Activated T-helper 9 cell treated with anti-CD3 and anti-CD28 coated beads, Interleukin-2, amount 50 U/mL, for 16 hours (primary cell): ENCODE measurements at regions not wholly inside any gene's neighbourhood (a gene's known extent, or its start where the extent isn't known, plus 50 kb on each side); places are given as distances from the start of the nearest gene placed in this dataset.

ENCODE experiments used
- DNase-seq: peaks from one replicate; pipeline ENCODE4 v3.0.0-alpha.2; 2020; ENCODE audit warnings: low read depth

DNA sequence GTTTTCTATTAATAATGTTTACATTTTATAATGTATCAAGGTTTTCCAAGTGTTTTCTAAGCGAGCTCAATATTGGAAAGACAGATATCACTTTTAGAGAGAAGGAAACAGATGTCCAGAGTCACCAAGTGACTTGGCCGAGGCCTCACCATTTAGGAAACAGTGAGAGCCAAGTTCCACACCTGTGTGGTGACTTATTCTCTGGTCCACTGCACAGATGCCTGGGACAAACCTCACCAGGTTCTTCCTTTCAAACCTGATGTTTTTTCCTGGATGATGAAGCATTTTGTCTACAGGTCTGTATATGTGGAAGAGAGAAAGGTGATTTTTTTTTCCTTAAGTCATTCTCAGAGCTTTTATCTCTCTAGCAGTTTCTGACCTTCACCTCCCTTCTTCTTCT lies 280.7 kb downstream of the LPIN1 start:
- no peak for DNase-seq

DNA sequence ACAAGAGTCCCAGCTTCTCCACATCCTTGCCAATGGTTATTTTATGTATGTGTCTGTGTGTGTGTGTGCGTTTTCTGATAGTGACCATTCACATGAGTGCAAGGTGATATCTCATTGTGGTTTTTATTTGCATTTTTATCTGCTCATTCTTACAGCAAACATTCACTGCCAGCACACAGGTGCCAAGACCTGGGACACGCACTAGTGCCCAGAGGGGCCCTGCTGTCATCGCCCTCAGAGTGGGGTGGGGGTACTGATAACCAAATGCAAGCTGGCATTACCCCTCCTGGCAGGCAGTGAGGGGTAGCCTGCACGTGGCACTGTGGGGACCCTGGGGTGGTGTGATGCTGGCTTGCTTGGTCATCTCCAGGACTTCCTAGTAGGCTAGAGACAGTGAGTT lies 285.4 kb downstream of the LPIN1 start:
- no peak for DNase-seq

DNA sequence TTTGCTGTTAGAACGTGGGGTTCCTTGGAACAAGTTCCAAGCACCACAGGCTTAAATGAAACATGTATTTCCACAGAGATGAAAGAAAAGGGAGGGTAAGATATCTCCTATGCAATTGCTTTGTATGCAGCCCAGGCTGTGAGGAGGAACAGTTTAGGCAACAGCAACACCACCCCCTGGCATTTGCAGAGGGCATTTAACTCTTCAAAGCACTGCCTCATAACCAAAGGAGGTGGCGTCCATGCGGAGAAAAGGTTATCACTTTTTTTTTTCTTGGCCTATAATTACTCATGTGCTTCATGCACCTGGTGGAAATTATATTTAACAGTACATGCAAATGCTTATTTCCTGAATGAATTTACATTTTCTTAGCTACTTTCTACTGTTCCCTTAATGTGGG lies 286.0 kb downstream of the LPIN1 start:
- no peak for DNase-seq

DNA sequence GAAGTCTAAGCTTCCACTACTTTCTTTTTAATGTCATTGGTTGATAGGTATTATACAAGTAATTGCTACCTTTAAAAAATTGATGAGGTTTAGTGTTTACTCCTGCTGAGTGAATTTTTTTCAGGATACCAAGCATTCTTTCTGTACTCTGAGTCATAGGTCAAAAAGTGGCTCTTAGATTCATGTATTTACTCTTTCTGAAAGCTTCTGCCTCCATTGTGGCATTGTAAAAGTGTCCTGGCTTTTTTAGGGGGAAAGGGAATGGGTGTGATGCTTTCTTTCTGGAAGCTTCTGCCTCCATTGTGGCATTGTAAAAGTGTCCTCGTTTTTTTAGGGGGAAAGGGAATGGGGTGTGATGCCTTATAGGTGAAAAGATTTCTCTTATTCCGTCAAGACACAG lies 286.5 kb downstream of the LPIN1 start:
- DNase-seq = no peak

DNA sequence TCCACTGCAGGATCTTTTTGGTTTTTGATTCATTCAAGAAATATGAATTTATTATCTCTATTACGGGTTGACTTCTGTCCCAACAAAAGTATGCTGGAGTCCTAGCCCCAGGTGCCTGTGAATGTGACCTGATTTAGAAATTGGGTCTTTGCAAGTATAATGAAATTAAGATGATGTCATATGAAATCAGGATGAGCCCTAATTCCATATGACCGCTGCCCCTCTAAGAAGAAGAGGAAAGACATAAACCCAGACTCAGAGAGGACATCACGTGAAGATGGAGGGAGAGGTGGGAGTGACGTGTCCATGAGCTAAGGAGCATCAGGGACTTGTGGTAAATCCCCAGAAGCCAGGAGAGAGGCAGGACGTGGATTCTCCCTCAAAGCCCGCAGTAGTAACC lies 287.1 kb downstream of the LPIN1 start:
- no peak for DNase-seq

DNA sequence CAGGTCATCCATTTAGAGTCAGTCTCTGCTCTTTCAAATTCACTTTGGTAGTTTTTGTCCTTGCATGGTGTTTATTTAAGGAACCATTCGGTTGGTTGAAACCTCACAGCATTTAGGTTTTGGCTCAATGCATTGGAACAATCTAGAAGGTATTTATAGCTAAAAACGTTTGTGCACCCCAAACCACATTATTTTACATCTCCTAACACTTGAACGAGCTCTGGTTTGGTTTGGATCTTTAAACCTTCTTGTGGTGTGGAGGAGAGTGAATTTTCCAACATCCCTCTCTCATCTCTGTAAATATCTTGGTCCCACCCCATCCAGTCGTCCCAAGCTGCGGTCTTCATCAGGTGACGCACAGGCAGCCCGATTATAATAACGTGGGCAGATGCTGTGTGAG lies 287.9 kb downstream of the LPIN1 start:
- no peak for DNase-seq

DNA sequence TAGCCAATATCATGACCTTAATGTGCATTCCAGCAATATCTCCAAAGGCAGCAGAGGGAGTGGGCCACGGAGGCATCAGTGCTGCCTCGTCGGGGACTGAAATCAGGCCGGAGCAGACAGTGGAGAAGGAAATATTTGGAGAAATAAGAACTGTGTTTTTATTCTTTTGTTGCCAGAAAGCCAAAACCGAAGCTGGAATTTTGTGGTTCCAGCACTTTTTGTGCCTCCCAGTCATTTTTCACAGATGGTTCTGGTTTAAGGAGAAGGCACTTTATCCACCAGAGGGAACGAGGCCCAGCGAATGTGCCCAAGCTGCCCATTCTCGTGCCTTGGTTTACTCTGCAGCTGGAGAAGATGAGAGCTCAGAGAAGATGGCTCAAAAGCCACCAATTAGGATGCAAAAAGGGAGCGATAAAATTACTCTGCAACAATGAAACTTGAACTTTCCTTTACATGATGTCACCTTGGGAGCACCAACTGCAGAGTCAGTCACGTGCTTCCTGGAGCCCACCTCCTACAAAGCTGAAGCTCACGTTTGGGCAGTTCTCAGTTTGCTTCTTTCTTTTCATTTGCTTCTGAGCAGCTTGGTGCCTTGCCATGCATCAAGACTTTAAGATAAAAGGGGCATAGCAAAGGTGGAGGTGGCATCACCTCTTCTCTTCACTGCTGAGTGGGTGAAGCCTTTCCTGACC lies 288.7 kb downstream of the LPIN1 start:
- no peak for DNase-seq

DNA sequence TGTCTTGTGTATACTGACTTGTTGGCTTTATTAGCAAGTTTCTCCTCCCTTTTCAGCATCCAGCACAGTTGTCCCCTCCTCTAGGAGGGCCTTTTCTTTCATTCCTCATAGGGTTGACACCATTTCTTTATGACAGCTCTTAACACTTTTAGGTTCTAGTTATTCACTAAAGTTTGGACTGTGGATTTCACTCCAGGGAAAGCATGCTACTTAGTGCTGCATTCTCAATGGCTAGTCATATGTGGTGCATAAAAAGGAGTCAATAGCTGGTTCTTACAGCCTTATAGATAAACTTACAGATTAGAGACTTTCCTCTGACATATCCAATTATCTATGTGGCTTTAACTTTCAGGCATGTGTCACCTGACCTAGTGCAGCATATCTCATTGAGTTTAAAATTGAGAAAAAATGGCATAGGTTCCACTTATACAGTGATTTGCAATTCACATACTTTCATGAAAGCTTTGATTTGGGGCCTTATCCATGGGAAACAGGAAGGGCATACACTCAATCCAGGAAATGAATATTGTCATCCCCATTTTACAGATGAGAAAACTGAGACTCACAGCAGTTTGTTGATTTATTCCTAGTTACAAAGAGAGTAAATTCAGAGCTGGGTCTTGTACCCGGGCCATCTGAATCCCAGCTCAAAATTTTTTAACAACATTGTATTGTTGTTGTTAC lies 289.7 kb downstream of the LPIN1 start:
- DNase-seq = no peak

DNA sequence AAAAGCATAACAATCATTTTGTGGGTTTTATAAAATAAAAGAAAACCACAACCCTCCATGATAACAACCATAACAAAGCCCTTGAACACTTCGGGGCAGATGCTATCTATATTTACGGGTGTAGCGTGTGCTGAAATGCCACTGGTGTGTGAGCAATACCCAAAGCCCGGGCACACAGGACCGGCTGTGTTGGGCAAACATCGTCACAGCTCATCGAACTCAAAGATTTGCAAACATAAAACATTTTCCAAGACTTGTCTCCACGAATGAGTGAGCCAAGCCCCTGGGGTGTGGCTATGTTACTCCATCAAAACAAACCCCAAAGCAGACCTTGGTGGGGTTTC lies 290.2 kb downstream of the LPIN1 start:
- DNase-seq = no peak

DNA sequence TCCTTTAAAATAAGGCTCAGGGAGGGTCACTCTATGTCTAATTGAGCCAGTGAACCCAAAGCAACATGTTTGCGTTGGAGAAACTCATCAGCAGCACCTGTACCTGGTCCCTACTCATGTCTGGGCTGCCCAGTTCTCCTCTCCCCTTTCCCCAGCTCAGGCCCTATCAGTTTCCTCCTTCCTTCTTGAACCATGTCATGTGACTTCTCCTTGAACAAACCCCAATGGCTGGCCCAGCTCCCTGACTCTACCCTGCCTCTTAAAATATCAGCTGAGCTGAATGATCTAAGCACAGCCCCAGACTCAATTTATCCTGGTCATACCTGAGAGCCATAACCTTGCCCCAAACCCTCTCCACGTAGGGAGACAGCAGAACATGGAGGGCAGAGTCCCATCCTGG lies 290.9 kb downstream of the LPIN1 start:
- DNase-seq = no peak

DNA sequence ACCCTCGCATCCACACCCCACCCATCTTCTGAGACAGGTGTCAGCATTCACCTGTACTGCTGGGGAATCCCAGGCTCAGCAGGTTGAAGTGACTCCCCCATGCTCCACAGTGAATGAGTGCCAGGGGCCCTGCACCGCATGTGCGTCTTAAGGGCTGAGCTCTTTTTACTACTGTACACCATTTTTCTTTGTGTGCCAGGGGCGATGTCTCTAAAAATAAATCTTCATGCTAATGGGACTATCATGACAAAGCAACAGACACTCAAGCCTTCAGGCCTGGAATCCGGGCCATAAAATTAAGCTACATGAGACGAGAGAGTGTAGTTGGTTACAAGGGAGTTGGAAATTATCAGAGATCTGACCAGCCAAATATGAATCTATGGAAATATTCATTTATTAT lies 294.8 kb downstream of the LPIN1 start:
- no peak for DNase-seq

DNA sequence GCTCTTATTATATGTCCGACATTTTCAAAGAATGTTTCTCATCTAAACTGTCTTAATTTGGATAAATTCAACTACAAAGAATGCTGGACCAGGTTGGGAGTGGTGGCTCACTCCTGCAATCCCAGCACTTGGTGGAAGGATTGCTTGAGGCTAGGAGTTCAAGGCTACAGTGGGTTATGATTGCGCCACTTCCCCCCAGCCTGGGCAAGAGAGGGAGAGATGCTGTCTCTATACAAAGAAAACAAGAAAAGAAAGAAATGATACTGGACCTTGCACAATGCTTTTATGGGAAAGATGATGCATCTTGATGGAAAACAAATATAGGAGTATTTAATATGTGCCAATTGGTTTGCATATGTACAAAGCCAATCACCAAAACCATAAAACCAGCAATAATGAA lies 296.7 kb downstream of the LPIN1 start:
- DNase-seq = no peak

DNA sequence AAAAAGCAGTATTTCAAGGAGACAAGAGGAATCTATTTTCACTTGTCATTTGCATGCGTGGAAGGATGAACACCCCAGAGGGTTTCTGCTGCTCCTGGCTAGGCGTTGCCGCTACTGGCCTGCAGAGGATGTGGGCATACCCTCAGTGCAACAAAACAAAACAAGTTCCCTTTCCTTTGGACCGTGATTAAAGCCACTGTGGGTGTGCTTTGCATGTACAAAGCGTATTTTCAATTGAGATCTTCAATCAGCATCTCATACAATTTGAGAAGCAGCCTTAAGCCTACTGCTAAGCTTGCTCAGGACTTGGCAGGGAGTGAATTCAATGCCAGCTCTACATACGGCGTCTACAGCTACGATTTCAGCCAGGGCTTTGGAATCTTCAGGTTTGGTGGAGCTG lies 298.4 kb downstream of the LPIN1 start:
- DNase-seq = no peak

DNA sequence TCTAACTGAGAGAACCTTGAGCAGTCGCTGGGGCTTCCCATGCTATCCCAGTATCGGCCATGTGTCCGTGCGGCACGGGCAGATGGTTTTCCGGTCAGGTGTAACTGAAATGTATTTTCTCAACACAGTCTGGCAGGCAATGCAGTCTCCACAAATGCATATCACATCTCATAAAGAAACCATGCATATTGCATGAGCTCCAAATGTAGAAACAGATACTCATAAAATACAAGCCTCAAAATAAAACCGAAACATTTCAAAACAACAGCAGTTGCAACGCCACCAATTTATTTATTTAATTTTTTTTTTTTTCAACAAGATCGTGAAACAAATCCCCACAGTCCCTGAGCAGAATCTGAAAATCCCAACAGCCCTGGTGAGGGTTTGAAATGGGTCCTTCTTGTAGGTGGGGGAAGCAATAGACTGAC lies 299.4 kb downstream of the LPIN1 start:
- no peak for DNase-seq

DNA sequence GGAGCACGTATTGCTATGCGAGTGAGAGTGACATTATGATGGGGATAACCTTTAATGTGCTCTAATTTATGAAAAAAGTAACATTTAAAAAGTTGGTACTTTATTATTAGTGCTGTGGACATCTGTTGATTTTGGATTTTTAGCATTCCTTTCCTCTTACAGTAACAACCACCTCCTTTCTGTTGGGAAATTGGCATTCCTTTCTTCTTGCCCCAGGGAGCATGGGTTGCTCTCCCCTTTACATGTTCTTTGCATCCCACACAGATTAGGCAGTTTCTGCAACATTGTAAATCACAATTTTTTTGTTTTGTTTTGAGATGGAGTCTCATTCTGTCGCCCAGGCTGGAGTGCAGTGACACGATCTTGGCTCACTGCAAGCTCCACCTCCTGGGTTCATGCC lies 300.2 kb downstream of the LPIN1 start:
- no peak for DNase-seq

DNA sequence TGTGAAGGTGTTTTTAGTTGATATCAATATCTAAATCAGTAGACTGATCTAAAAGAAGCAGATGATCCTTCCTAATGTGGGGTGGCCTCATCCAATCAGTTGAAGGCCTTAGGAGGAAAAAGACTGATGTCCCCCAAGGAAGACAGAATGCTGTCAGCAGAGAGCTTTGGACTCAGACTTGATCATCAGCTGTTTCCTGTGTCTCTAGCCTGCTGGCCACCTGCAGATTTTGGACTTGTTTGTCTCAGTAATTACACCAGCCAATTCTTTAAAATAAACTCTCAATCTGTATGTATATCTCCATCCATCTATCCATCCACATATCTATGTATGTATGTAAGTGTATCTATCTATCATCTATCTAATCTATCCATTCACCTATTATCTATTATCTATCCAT lies 301.3 kb downstream of the LPIN1 start:
- DNase-seq = no peak

DNA sequence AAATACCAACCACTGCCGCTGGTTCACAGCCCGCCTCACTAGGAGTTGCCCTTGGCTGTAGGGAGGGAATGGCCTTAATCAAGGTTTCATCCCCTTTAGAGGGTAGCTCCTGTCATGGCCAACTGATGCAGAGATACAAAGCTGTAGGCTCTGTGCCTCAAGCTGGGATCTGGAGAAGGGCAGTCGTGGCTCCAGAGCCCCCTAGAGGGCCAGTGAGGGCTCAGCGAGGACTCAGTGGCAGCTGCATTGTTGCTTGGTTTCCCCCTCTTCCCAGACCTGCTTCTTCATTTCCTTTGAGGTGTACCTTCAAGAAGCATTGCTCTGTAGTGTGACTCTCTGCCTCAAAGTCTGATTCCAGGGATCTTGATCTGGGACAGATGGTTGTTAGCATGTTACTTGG lies 302.1 kb downstream of the LPIN1 start:
- DNase-seq = no peak

DNA sequence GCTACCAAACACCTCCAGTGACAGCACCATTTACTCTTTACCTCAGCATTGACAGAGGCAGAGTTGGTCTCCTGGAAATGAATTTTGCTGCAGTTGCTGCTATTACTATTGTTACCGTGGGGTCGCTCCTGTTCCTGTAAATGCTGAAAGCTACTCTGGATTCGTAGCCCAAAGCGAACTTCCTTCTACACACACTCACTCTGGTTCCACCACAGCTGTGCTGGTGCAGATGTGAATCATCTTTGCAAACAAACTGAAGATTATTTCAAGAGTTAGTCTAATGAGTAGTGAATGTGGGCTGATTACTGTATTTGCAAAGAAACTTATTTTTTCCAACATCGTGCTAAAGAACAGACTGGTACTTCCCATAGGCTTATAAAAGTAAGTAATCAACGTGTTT lies 304.0 kb downstream of the LPIN1 start:
- no peak for DNase-seq

DNA sequence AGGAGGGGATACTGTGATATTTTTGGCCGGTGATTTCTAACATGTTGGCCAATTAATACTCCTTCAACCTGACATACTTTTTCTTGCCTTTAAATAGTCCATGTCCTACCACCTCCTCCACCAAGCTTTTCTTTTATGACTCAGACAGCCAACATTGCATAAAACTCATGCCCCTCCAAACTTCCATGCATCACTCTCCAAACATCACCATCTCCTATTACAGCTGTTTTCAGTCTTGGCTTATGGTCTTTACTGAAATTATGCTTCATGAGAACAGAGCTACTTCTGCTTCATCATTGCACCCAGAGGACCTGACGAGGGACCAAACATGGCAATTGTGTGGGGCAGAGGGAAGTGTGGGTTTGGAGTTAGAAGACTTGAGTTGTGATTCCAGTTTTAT lies 305.4 kb downstream of the LPIN1 start:
- DNase-seq = no peak

DNA sequence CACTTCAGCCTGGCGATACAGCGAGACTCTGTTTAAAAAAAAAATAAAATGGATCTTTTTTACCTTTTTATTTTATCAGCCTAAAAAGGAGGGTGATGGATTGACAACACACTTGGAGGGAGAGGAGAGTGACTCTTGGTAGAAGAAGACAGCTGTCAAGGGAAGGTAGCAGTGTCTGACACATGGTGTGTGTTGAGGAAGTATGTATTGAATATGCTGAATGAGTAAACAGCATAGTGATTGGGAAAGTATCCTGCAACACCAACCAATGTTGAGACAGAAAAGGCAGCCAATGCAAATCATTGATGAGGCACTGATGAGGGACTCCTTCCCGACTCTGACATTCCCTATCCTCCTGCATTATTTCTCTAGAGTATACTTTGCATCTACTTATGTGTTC lies 306.4 kb downstream of the LPIN1 start:
- DNase-seq = no peak

DNA sequence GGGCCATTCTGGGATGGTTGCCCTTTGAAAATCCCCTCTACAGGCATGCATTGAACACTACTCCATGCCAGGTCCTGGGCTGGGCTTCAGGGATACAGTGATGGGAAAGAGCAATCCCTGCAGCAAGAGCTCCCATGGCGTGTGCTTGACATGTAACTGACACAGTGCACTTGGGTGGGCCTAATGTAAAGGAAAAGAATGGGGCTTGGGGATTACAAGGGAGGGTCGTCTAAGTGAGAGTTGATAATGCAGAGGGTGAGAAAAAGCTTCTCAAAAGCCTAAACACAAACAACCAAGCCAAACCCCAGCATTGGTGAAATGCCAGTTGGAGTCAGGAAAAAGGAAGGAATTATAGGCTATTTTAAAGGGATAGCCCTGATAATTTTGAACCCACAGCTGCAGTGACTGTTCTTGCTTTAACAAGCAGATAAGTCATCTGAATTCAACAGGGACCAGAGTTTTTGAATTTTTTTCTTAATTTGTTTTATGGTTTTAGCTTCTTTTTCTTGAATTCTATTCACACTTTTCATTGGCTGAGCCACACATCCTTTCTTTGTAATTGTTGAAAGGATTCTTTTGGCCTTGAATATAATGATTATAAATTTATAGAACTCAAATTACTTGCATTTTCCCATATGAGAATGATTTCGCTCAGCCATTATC lies 308.7 kb downstream of the LPIN1 start:
- DNase-seq = no peak

DNA sequence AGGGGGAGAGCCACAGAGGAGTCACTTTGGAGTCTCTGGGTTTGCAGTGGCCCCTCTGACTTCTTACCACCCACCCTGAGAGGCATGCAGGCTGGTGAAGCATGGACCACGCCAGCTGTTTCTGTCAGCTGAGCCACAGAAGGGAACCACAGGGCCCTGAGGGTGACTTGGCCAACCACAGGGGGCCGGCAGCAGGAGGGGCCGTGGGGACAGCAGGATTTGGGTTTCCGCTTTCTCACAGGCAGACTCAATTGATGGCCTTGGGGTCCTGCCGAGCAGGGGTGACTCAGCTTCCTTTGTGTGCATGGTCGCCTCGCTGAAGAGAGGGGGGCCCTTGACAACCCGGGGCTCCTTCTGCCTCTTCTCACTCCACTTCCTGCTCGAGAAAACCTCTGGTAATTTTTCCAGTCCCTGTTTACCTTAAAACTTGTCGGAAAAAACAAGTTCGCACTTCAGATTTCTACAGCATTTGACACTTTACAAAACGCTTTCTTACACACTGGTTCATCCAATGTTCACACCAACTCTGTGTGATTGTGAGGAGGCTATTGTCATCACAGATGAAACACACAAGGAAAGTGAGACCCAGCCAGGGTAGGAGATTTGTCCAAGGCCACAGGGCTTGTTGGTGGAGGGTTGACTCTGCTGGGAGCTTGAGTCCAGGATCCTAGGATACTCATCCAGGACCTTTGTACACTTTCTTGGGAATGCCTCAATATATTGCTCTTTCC lies 311.2 kb downstream of the LPIN1 start:
- DNase-seq = no peak
